Kidney (tissue), 13 donors: ENCODE measurements at regions not wholly inside any gene's neighbourhood (a gene's known extent, or its start where the extent isn't known, plus 50 kb on each side); places are given as distances from the start of the nearest gene placed in this dataset.

ENCODE experiments used
- DNase-seq, 5 donors: peaks; one replicate each; pipeline ENCODE4 v3.0.0-alpha.2; 2013 to 2020
- FAIRE-seq: peaks from 2 replicates; lab custom pipeline; 2012; peaks lifted over from hg19 to GRCh38; lab: Jason Lieb, UNC
- H3K27ac ChIP-seq, 2 donors: one replicate each; pipeline ENCODE4 v1.7.0; 2013; ENCODE audit warnings: low read depth in 2 of 2, low read length in 2 of 2, inconsistent platforms in 1 of 2
- H3K27me3 ChIP-seq: one replicate; pipeline ENCODE4 v1.7.1; 2013; ENCODE audit warnings: low read length, inconsistent platforms; ENCODE audit not compliant: control insufficient read depth, insufficient read depth
- H3K36me3 ChIP-seq, 3 donors: one replicate each; pipeline versions ENCODE4 v1.7.0 to v1.7.1; 2013; ENCODE audit warnings: low read length in 3 of 3, control low read depth in 1 of 3, inconsistent platforms in 1 of 3; ENCODE audit not compliant: insufficient read depth in 3 of 3, control insufficient read depth in 2 of 3
- H3K4me1 ChIP-seq, 3 donors: one replicate each; pipeline versions ENCODE4 v1.7.0 to v1.7.1; 2013; ENCODE audit warnings: low read length in 3 of 3, inconsistent platforms in 1 of 3, low read depth in 1 of 3; ENCODE audit not compliant: control insufficient read depth in 2 of 3, insufficient read depth in 2 of 3
- H3K4me3 ChIP-seq, 3 donors: one replicate each; pipeline versions ENCODE4 v1.7.0 to v1.8.1; 2013; ENCODE audit warnings: low read length in 3 of 3, control low read depth in 1 of 3, inconsistent platforms in 1 of 3
- H3K9ac ChIP-seq, 3 donors: one replicate each; pipeline versions ENCODE4 v1.7.0 to v1.7.1; 2013; ENCODE audit warnings: low read length in 3 of 3, control low read depth in 1 of 3, inconsistent platforms in 1 of 3
- H3K9me3 ChIP-seq, 3 donors: one replicate each; pipeline versions ENCODE4 v1.7.0 to v1.7.1; 2013; ENCODE audit warnings: low read length in 3 of 3, control low read depth in 1 of 3, inconsistent platforms in 1 of 3; ENCODE audit not compliant: control insufficient read depth in 2 of 3, insufficient read depth in 1 of 3
- CTCF ChIP-seq: IDR thresholded peaks from 3 replicates; pipeline ENCODE4 v1.5.1; 2012; ENCODE audit warnings: mild to moderate bottlenecking, moderate library complexity, borderline replicate concordance; ENCODE audit not compliant: insufficient read depth; ENCODE audit errors: extremely low read depth
- intact Hi-C: fragments of 100-400 bp; cut with DNase I; formaldehyde crosslinking; loops from one replicate; pipeline ENCODE4 v1.11.1; 2022
- donor health status: control.
- donor health status: control.
- donor health status: control.
- donor health status: control.
- donor health status: control.
- donor health status: DM: yes; HTN: yes; CAD: no.
- donor health status: Normal renal cell carcinoma (clear cell type).

GRCh38 chr16:89033796-89034572 lies 57.0 kb upstream of the CBFA2T3 start:
- no peak overlapping the region for H3K27ac ChIP-seq
- no peak overlapping the region for H3K4me3 ChIP-seq
- FAIRE-seq (no peak), DNase-seq (peak in 1 of 5 donors; percentile 33)
- no peaks in the 10 kb centered on the region for H3K4me1 ChIP-seq
- H3K9ac ChIP-seq = no peak overlapping the region
- no peaks in the 10 kb centered on the region for H3K36me3 ChIP-seq
- H3K9me3 ChIP-seq = no peaks in the 10 kb centered on the region
- intact Hi-C loops = no loop called here
- H3K27me3 ChIP-seq = no peaks in the 10 kb centered on the region
- no peak for TF ChIP-seq CTCF

GRCh38 chr16:89034573-89034961 lies 57.6 kb upstream of the CBFA2T3 start:
- H3K4me1 ChIP-seq = no peaks in the 10 kb centered on the region
- DNase-seq = peak in 1 of 5 donors; percentile 49
- H3K4me3 ChIP-seq = no peak overlapping the region
- no peak overlapping the region for H3K9ac ChIP-seq
- H3K27ac ChIP-seq = no peak overlapping the region
- H3K9me3 ChIP-seq = no peaks in the 10 kb centered on the region
- no peak for FAIRE-seq
- H3K36me3 ChIP-seq = no peaks in the 10 kb centered on the region
- intact Hi-C loops = no loop called here
- no peaks in the 10 kb centered on the region for H3K27me3 ChIP-seq
- TF ChIP-seq CTCF = no peak

GRCh38 chr16:89034971-89035668 lies 58.1 kb upstream of the CBFA2T3 start:
- peak in 1 of 5 donors; percentile 45 for DNase-seq
- H3K9me3 ChIP-seq = no peaks in the 10 kb centered on the region
- H3K4me1 ChIP-seq = no peaks in the 10 kb centered on the region
- no peak overlapping the region for H3K9ac ChIP-seq
- intact Hi-C loops = no loop called here
- no peak for TF ChIP-seq CTCF
- no peak overlapping the region for H3K27ac ChIP-seq
- no peak overlapping the region for H3K4me3 ChIP-seq
- no peak for FAIRE-seq
- H3K27me3 ChIP-seq = no peaks in the 10 kb centered on the region
- no peaks in the 10 kb centered on the region for H3K36me3 ChIP-seq
